ENCODE measurements at regions not wholly inside any gene's neighbourhood (a gene's known extent, or its start where the extent isn't known, plus 50 kb on each side); places are given as distances from the start of the nearest gene placed in this dataset.

DNA sequence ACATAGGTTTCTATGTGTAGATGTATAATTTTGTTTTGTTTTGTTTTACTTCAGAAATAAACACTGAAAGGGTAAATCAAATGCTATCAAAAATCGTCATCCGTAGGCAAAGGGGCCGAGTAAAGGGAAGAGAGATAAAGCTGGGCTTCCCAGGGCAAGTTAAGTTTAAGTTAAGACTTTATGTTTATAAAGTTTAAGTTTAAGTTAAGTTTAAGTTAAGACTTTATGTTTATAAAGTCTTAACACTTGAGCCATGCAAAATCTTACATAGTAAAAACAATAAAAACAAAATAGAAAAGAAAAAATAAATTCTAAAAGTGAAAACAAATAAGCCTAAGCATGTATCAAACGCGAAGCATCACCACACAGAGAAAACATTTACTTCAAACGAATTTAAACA lies 216.1 kb upstream of the SYNDIG1 start:
- no peaks in the 10 kb centered on the region for H3K9me3 ChIP-seq (ENCODE audit: control insufficient read depth, insufficient read depth, low read length)
- ChIA-PET POLR2A (no interaction called here), CTCF (no interaction called here)
- H3K27ac ChIP-seq (ENCODE audit: low read depth, low read length), result no peak overlapping the region
- TF ChIP-seq, protein P1, sequence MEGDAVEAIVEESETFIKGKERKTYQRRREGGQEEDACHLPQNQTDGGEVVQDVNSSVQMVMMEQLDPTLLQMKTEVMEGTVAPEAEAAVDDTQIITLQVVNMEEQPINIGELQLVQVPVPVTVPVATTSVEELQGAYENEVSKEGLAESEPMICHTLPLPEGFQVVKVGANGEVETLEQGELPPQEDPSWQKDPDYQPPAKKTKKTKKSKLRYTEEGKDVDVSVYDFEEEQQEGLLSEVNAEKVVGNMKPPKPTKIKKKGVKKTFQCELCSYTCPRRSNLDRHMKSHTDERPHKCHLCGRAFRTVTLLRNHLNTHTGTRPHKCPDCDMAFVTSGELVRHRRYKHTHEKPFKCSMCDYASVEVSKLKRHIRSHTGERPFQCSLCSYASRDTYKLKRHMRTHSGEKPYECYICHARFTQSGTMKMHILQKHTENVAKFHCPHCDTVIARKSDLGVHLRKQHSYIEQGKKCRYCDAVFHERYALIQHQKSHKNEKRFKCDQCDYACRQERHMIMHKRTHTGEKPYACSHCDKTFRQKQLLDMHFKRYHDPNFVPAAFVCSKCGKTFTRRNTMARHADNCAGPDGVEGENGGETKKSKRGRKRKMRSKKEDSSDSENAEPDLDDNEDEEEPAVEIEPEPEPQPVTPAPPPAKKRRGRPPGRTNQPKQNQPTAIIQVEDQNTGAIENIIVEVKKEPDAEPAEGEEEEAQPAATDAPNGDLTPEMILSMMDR (IDR thresholded peaks at IDR 0.05; ENCODE audit: low read depth, low read length), result no peak
- no peak overlapping the region for H3K4me3 ChIP-seq (ENCODE audit: low read depth, low read length)
- no peak for DNase-seq (ENCODE audit: low read depth, low spot score)
- H3K27me3 ChIP-seq (ENCODE audit: control insufficient read depth, insufficient read depth, low read length), result no peaks in the 10 kb centered on the region

DNA sequence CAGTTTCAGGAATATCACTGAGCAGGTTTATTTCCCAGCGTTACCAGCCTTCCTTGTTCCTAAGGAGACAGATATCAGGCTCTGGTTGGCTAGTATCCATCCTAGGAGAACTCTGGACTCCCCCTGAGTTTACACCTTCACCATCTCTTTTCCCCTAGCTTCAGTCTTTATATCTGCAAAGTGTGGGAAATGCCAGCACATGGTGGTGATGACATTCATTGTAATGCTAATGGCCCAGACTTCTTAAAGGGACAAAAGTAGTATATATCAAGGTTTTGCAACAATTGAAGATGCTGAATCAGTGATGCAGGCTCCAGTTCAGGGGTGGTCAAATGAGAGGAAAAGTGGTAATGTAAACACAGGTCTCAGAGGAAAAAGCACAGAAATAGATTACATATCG lies 224.3 kb upstream of the SYNDIG1 start:
- POLR2A ChIA-PET, result no interaction called here
- Histone ChIP-seq H3K27me3 (ENCODE audit: control insufficient read depth, insufficient read depth, low read length) (no peaks in the 10 kb centered on the region), H3K9me3 (ENCODE audit: control insufficient read depth, insufficient read depth, low read length) (no peaks in the 10 kb centered on the region), H3K4me3 (ENCODE audit: low read depth, low read length) (no peak overlapping the region), H3K27ac (ENCODE audit: low read depth, low read length) (no peak overlapping the region)
- no peak for DNase-seq (ENCODE audit: low read depth, low spot score)
- CTCF ChIA-PET, result no interaction called here
- TF ChIP-seq, protein P1 (IDR thresholded peaks at IDR 0.05; ENCODE audit: low read depth, low read length), result no peak

DNA sequence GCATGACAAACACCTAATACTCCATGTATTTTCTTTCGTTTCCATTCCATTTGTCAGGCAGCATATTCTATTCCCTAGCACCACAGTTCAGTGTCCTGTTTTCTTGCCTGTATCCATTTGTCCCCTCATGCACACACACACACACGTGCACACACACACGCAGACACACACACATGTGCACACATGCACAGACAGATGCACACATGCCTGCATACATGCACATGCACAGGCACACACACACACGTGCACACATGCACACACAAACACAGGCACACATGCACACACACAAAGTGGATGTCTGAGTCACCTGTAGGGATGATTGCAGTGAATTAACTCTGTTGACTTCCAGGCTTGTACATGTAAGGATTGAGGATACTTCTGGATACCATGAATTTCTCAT lies 226.7 kb upstream of the SYNDIG1 start:
- no peak overlapping the region for H3K4me3 ChIP-seq (ENCODE audit: low read depth, low read length)
- no peak for DNase-seq (ENCODE audit: low read depth, low spot score)
- ChIA-PET CTCF (no interaction called here), POLR2A (no interaction called here)
- H3K27ac ChIP-seq (ENCODE audit: low read depth, low read length), result no peak overlapping the region
- H3K9me3 ChIP-seq (ENCODE audit: control insufficient read depth, insufficient read depth, low read length), result no peaks in the 10 kb centered on the region
- no peaks in the 10 kb centered on the region for H3K27me3 ChIP-seq (ENCODE audit: control insufficient read depth, insufficient read depth, low read length)
- TF ChIP-seq, protein P1 (IDR thresholded peaks at IDR 0.05; ENCODE audit: low read depth, low read length), result no peak

DNA sequence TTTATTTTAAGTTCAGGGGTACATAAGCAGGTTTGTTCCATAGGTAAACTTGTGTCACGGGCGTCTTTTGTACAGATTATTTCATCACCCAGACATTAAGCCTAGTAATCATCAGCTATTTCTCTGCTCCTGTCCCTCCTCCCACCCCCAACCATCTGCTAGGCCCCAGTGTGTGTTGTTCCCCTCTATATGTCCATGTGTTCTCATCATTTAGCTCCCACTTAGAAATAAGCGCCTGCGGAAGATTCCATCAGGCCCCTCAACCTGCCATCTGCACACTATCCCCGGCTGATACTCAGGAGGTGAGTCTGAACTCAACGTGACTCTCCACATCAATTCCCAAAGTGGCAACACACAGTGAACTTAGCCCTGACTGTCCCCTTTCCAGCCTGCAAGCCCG lies 228.0 kb upstream of the SYNDIG1 start:
- ChIA-PET CTCF (no interaction called here), POLR2A (no interaction called here)
- TF ChIP-seq, protein P1 (IDR thresholded peaks at IDR 0.05; ENCODE audit: low read depth, low read length), result no peak
- H3K4me3 ChIP-seq (ENCODE audit: low read depth, low read length), result no peak overlapping the region
- H3K27ac ChIP-seq (ENCODE audit: low read depth, low read length), result no peak overlapping the region
- no peak for DNase-seq (ENCODE audit: low read depth, low spot score)
- H3K9me3 ChIP-seq (ENCODE audit: control insufficient read depth, insufficient read depth, low read length), result no peaks in the 10 kb centered on the region
- no peaks in the 10 kb centered on the region for H3K27me3 ChIP-seq (ENCODE audit: control insufficient read depth, insufficient read depth, low read length)

DNA sequence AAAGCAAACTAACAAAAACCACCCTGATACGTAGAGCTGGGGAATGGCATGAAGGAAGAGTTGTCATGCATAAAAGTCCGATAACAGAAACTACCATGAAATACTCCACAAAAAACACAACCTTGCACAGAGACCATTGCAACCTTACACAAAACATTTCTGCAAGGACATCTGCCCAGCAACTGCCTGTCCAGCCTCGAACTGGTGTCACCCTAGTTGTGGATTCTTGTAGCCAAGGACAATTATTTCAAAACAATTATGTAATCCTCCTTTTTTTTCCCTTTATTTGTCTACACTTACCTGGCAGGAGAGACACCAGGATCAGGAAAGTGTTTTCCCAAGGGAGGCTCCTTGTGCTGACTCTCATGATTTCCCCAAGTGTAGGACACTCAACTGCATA lies 232.5 kb upstream of the SYNDIG1 start:
- H3K27me3 ChIP-seq (ENCODE audit: control insufficient read depth, insufficient read depth, low read length), result no peaks in the 10 kb centered on the region
- H3K4me3 ChIP-seq (ENCODE audit: low read depth, low read length), result no peak overlapping the region
- H3K27ac ChIP-seq (ENCODE audit: low read depth, low read length), result no peak overlapping the region
- POLR2A ChIA-PET, result no interaction called here
- DNase-seq (ENCODE audit: low read depth, low spot score), result no peak
- TF ChIP-seq, protein P1 (IDR thresholded peaks at IDR 0.05; ENCODE audit: low read depth, low read length), result no peak
- H3K9me3 ChIP-seq (ENCODE audit: control insufficient read depth, insufficient read depth, low read length), result no peaks in the 10 kb centered on the region
- CTCF ChIA-PET, result no interaction called here
